Cardiac septum (tissue), 1 donor: ENCODE measurements at regions not wholly inside any gene's neighbourhood (a gene's known extent, or its start where the extent isn't known, plus 50 kb on each side); places are given as distances from the start of the nearest gene placed in this dataset.
"Not testable (repeated sequence)": the region's sequence is repeated elsewhere in the genome, so short reads cannot be mapped to it uniquely, and the experiment has no call there.

Experiments used
- DNase-seq: peaks from one replicate; pipeline ENCODE4 v3.0.0-alpha.2; 2020; ENCODE audit warnings: low spot score
- intact Hi-C: fragments of 100-400 bp; cut with DNase I; formaldehyde crosslinking; loops from one replicate; pipeline ENCODE4 v1.14.0; 2022
- donor health status: DM: no; HTN: no; CAD: no.

GRCh38 chr5:163089230-163089629 is 348.2 kb upstream of the CCNG1 start:
- intact Hi-C loops = no loop called here

DNA sequence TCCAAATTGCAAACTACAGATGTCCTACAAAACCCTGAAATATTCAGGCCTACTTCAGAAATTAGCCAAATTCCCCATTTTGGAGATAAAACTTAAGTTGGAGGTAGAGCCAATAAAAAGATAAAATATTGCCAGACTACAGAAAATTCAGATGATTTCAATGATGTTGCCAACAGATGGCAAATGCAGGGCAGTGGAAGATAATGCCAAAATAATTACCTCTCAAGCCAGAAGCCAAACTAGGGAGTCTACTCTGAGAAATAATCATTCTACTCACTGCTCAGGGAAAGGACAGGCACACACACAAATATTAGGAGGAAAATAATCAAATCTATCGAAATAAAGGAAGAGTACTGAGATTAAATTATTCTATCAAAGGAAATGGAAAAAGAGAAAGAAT is 347.5 kb upstream of the CCNG1 start:
- intact Hi-C loops = no loop called here

More at GRCh38 chr5:163089230-163089629, 348.2 kb upstream of the CCNG1 start:
- DNase-seq = no peak

DNA sequence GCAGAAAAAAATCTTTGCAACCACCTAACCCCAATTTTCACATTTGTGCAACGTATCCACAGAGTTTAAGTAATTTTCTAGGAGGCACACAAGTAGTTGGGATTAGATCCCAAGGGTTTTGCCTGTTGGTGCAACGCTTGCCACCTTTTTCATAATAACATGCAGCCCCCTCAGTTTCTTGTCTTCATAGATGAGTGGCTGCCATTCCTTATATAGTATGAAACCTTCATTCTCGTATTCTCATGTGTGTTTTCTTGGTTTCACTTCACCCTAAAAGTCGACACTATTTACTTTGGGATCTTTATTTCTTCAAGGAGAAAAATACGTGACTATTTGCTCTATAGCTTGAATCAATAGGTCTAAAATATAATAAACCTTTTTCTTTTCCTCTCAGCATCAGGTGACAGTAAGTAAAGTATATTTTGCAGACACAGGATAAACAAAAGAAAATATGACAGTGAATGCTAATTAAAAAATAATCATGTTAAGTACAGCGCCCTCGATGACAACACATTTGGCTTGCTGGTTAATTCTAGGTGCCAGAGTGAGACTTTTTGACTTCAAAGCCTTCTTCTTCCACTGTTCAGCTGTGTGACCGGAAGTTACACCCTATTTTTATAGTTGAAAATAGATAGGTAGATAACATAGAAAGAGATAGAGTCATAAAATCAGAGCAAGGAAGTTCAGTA is 342.8 kb upstream of the CCNG1 start:
- intact Hi-C loops = no loop called here
- DNase-seq = no peak

More for the DNA sequence above, 347.5 kb upstream of the CCNG1 start:
- no peak for DNase-seq

DNA sequence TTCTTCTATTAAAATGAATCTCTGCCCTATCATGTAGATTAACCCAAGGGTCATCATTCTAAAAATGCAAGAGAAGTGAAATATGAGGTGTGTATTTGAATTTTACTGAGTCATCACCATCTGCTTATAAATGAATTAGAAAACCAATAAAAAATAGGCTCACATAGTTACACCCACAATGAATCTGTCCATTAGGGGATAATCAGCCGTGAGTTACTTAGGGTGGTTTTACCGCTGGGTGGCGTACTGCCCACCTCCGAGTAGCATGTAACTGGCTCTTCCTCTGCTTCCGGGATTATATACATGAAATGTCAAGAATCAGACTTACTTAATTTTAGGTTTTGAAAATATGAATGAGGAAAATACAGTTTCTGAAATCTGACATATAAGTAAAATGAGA is 332.9 kb upstream of the CCNG1 start:
- DNase-seq = no peak
- intact Hi-C loops = no loop called here

GRCh38 chr5:163105456-163105855 is 331.9 kb upstream of the CCNG1 start:
- DNase-seq = no peak
- intact Hi-C loops = no loop called here

DNA sequence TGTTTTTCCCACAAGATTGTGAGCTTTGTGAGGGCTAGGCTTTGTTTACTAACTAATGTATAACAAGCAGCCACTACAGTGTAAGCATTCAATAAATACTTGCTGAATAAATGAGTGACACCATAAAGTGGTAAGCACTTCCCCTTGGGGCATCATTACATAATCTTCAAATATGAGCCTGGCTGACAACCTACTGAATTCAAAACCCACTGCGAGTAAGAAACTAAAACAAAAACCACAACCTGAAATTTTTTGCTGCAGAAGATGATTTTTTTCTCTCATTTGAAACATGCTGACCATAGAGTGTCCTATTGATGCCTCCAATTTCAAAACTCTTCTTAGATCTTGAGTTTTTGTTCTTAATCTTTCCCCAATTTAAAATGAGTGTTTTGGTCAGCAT is 331.3 kb upstream of the CCNG1 start:
- no peak for DNase-seq
- intact Hi-C loops = no loop called here

GRCh38 chr5:163108351-163108750 is 329.0 kb upstream of the CCNG1 start:
- no peak for DNase-seq
- intact Hi-C loops = no loop called here

GRCh38 chr5:163115011-163115410 is 322.4 kb upstream of the CCNG1 start:
- no peak for DNase-seq
- intact Hi-C loops = no loop called here

DNA sequence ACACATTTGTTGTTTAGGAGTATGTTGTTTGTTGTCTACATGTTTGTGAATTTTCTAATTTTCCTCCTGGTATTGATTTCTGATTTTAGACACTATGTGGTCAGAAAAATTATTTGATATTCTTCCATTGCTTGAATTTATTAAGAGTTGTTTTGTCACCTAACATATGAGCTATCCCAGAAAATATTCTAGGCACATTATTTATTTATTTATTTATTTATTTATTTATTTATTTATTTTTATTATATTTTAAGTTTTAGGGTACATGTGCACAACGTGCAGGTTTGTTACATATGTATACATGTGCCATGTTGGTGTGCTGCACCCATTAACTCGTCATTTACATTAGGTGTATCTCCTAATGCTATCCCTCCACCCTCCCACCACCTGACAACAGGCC is 320.8 kb upstream of the CCNG1 start:
- DNase-seq, intact Hi-C loops: not testable (repeated sequence)

GRCh38 chr5:163134061-163134460 is 303.3 kb upstream of the CCNG1 start:
- DNase-seq = no peak
- intact Hi-C loops = no loop called here

- DNase-seq = no peak
- intact Hi-C loops = no loop called here
Measured at GRCh38 chr5:163135849-163136248, 301.5 kb upstream of the CCNG1 start.

DNA sequence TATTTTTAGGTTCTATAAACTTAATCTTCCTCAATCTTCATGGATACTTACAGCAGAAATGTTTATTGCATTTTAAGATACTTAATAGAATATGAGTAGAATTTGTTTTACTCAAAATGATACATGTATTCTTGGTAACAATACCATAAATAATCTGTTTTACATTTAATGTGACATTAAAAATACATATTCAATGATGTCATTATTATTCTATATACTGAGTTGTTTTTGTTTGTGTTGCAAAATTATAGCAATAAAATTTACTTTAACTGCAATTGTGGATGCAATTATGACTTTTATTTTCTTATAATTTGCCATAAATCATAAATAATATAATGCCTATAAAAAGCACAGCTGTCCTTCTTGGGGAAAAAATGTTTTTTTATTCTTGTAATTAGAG is 275.9 kb upstream of the CCNG1 start:
- DNase-seq = no peak
- intact Hi-C loops = no loop called here

DNA sequence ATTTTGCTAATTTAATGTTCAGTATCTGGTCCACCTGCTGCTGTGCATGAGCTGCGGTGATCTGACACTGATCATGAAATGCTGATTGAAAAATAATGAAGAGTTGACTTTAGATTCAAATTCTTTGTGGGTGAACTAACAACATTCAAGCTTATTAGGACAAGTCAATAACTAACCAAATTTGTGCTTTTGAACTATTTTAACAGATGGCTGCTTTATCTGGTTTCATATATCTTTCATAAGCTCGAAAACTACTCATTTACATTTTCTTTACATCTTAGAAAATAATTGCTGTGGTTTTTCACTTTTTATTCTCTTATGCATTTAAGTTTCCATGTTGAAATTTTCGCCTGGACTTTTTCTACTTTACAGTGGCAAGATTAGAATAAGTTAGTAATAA is 274.8 kb upstream of the CCNG1 start:
- DNase-seq = no peak

DNA sequence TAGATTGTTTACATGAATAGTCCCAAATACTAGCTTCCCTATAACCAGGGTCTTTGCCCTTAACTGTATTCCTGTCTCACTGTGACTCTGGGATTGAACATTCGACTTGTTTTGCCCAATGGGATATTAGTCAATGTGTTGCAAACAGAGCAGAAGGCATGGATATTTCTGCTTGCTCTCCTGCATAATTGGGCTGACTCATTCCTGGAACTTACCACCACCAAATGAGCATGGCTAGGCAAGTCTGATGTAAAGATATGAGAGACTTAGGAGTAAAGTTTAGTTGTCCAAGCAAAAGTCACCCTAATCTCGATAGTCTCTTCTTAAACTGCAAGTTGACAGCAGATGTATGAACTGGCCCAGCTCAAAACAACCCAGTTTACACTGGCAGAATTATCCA is 273.5 kb upstream of the CCNG1 start:
- intact Hi-C loops = no loop called here
- no peak for DNase-seq

More for the DNA sequence above, 274.8 kb upstream of the CCNG1 start:
- intact Hi-C loops = no loop called here

DNA sequence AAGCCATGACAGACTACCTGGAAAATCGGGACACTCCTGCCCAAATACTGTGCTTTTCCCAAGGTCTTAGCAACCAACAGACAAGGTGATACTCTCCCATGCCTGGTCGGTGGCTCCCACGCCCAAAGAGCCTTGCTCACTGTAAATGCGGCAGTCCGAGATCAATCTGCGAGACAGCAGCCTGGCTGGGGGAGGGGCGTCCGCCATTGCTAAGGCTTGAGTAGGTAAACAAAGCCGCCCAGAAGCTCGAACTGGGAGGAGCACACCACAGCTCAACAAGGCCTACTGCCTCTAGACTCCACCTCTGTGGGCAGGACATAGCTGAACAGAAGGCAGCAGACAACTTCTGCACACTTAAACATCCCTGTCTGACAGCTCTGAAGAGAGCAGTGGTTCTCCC is 272.1 kb upstream of the CCNG1 start:
- intact Hi-C loops = no loop called here
- DNase-seq = peak; percentile 70

DNA sequence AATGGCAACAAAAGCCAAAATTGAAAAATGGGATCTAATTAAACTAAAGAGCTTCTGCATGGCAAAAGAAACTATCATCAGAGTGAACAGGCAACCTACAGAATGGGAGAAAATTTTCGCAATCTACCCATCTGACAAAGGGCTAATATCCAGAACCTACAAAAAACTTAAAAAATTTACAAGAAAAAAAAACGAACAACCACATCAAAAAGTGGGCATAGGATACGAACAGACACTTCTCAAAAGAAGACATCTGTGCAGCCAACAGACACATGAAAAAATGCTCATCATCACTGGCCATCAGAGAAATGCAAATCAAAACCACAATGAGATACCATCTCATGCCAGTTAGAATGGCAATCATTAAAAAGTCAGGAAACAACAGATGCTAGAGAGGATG is 267.2 kb upstream of the CCNG1 start:
- DNase-seq, intact Hi-C loops: not testable (repeated sequence)

GRCh38 chr5:163172540-163173338 is 264.7 kb upstream of the CCNG1 start:
- intact Hi-C loops = no loop called here
- no peak for DNase-seq

GRCh38 chr5:163177971-163178370 is 259.4 kb upstream of the CCNG1 start:
- DNase-seq = no peak
- intact Hi-C loops = no loop called here

GRCh38 chr5:163185315-163185714 is 252.1 kb upstream of the CCNG1 start:
- intact Hi-C loops = no loop called here

DNA sequence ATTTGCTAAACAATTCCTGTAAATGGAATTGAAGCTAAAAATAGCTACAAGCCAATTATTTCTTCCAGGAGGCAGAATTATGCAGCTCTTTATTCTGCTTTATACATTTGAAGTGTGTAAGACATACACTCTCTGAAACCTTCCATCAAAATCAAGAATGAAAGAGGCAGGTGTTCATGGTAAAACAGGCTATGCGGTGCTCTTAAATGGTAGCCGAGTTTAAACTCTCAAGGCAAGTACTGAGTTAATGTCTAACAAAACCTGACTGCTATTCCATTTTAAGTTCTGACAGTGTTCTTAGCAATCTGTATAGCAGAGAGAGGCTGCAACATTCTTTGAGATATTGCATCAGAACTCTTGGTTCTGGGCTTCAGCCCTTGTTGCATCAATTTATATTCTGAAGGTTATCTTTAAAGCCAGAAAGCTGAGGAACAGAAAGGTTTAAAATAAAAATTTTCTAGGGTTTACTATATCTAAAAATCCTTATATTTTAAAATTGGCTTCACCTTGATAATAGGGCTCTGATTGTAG is 248.3 kb upstream of the CCNG1 start:
- intact Hi-C loops = no loop called here
- no peak for DNase-seq

More at GRCh38 chr5:163185315-163185714, 252.1 kb upstream of the CCNG1 start:
- DNase-seq = no peak

- intact Hi-C loops = no loop called here
- DNase-seq = no peak
Measured at GRCh38 chr5:163190283-163190682, 247.1 kb upstream of the CCNG1 start.
